ENCODE measurements at regions not wholly inside any gene's neighbourhood (a gene's known extent, or its start where the extent isn't known, plus 50 kb on each side); places are given as distances from the start of the nearest gene placed in this dataset.
A peak's percentile ranks its signal among the peaks of the same experiment; 100 is the strongest.
"Not testable (repeated sequence)": the region's sequence is repeated elsewhere in the genome, so short reads cannot be mapped to it uniquely, and the experiment has no call there.

- no peak for DNase-seq
These were observed 66.6 kb upstream of the TGFBR2 start for GRCh38 chr3:30539772-30540171.

GRCh38 chr3:30541156-30541555 is 65.2 kb upstream of the TGFBR2 start:
- not testable (repeated sequence) for DNase-seq

GRCh38 chr3:30542897-30543296 is 63.5 kb upstream of the TGFBR2 start:
- no peak for DNase-seq

- no peak for DNase-seq
These were observed 61.6 kb upstream of the TGFBR2 start for GRCh38 chr3:30544812-30545211.

DNA sequence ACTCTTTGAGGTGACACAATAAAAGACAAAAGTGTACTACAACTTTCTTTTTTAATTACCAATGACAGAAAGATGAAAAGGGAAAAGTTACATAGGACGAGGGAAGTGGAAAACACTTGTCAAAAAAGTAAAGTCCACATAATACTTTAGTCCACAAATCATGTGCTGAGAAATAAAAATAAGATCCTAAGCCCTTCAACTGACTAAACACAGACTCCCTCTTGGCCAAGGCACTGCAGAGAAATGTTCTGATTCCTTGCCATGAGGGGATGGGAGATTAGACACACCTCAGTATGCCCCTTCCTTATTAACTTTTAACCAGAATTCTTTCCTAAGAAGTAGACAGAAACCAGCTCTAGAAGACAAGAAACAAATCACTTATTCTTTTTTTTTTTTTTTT is 59.5 kb upstream of the TGFBR2 start:
- DNase-seq = no peak

GRCh38 chr3:30547716-30548115 is 58.7 kb upstream of the TGFBR2 start:
- DNase-seq = no peak

- DNase-seq = no peak
These were observed 57.8 kb upstream of the TGFBR2 start for GRCh38 chr3:30548600-30548999.

DNA sequence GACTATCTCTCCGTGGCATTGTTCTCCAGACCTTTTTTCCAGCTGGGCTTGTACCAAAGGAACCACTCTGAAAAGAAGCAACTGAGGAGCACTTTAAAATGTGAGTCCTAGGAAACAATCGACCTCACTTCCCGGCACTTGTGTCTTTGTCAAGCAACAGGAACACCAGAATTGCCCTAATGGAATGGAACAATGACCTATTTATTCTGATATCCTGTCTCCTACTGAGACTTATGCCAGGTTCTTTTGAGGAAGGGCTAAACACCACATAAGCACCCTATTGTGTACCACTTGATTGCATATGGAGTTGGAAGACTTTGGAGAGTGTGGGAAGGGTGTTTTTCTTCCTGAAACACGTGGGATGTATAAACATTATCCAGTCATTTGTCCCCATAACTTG is 56.8 kb upstream of the TGFBR2 start:
- DNase-seq = peak; percentile 27

DNA sequence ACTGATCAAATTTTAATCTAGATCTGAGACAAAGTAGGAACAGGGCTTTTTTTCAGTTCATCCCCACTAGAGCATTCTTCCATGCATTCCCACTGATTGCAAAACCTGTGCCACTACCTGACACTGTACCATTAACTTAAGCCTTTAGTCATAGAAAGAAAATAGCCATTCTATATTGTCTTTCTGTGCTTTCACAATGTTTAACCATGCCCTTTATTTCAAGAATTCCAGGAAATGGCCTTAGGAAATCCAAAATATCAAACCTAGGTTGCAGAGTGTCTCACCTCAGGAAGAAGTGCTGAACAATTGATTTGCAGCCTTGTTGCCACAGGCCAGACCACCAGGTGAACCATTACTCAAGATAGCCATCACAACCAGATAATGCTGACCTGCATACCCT is 56.2 kb upstream of the TGFBR2 start:
- DNase-seq = no peak

GRCh38 chr3:30551266-30551665 is 55.1 kb upstream of the TGFBR2 start:
- DNase-seq = no peak

- no peak for DNase-seq
These were observed 54.5 kb upstream of the TGFBR2 start for GRCh38 chr3:30551927-30552326.

DNA sequence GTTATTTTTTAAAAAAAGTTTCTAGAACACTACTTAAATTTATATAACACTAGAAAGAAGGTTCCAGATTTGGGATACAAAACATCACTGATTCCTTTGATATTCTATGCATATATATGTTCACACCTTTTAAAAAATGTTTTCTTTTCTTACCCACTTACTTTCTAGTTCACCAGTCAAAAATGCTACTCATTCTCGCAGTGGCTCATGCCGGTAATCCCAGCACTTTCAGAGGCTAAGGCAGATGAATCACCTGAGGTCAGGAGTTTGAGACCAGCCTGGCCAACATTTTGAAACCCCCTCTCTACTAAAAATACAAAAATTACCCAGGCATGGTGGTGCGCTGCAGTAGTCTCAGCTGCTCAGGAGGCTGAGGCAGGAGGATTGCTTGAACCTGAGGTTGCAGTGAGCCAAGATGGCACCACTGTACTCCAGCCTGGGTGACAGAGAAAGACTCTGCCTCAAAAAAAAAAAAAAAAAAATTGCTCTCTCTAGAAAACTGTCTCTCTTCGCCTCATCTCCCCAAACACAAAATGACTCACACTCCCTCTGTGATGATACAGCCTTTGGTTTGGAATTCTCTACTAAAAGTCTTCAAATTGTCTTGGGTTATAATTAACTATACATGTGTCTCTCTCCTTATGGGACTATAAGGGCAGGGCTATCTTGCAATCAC is 52.6 kb upstream of the TGFBR2 start:
- DNase-seq = no peak

DNA sequence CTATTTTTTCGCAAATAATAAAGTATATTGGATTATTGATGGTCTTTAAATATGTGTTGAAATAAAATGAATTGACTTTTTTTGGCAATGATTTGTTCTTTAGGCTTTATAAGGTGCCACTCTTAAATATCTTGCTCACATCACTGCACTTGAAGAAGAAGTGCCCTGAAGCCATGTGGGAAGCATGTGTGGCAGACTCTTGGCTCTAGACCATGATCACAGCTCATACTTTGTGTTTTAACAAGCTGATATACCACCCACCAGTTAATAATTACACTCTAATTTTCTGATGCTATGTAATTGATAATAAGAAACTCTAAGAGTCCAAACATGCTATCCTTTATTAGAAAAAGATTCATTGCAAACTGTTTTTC is 52.1 kb upstream of the TGFBR2 start:
- DNase-seq = no peak

DNA sequence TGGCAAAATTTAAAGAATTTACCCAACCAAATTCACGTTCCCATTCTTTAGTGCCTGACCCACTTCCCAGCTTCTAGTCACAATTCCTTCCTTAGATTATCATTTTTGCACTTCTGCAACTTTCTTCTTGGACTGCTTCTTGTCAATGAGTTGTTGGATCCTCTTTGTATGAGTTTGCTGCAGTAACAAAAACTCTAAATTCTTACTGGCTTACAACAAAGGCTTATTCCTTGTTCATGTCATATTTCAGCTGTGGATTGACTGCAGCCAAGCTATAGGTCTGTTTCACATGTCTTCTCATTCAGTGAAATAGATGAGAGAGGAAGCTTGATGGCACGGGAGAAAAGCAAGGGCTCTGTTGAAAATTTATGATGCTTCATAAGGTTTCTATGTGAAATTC is 50.4 kb upstream of the TGFBR2 start:
- no peak for DNase-seq

All from NCI-H345 (cell line).